ENCODE measurements at regions not wholly inside any gene's neighbourhood (a gene's known extent, or its start where the extent isn't known, plus 50 kb on each side); places are given as distances from the start of the nearest gene placed in this dataset.
A peak's percentile ranks its signal among the peaks of the same experiment; 100 is the strongest.

GRCh38 chr6:146892283-146892612, 293.5 kb downstream of the ADGB start:
- H4K20me1 ChIP-seq (ENCODE audit: insufficient read depth, low read length), result no peaks in the 10 kb centered on the region
- intact Hi-C loops (cut with micrococcal nuclease), result no loop called here
- H2AFZ ChIP-seq (ENCODE audit: insufficient read depth, low read depth, low read length, poor library complexity, severe bottlenecking), result no peak overlapping the region
- no peaks in the 10 kb centered on the region for H3K27me3 ChIP-seq (ENCODE audit: control insufficient read depth in 2 of 2, insufficient read depth in 2 of 2, low read length in 2 of 2)
- H3K36me3 ChIP-seq (replicated peaks in 1 of 2; ENCODE audit: control insufficient read depth in 1 of 2, insufficient read depth in 2 of 2, low read length in 2 of 2), result no peaks in the 10 kb centered on the region
- peak overlapping the region in 1 of 3 experiments; percentile 8 for H3K4me3 ChIP-seq (replicated peaks in 1 of 3; ENCODE audit: low read depth in 2 of 3, low read length in 3 of 3)
- H3K4me1 ChIP-seq (ENCODE audit: control insufficient read depth in 1 of 2, insufficient read depth in 2 of 2, low read length in 2 of 2), result peaks cover 24 to 40% of the 10 kb centered on the region in 2 donors
- no peaks in the 10 kb centered on the region for H3K79me2 ChIP-seq (ENCODE audit: insufficient read depth, low read length)
- H3K9ac ChIP-seq (ENCODE audit: insufficient read depth, low read length, poor library complexity, severe bottlenecking), result no peak overlapping the region
- H3K27ac ChIP-seq (ENCODE audit: low read depth in 1 of 2, low read length in 2 of 2), result peak overlapping the region; percentile 10 to 77
- Mint-ChIP-seq H3K4me1 (peaks cover 36% of the 10 kb centered on the region), H3K9me3 (peaks cover 0 to 4% (median 0%) of the 10 kb centered on the region in 7 donors), H3K4me3 (no peak overlapping the region), H3K36me3 (peaks cover 3 to 8% of the 10 kb centered on the region in 2 donors), H3K27ac (peak overlapping the region; percentile 79 to 94 (median 91)), H3K27me3 (ENCODE audit: low read depth in 3 of 3) (peaks cover 0 to 2% (median 0%) of the 10 kb centered on the region in 3 donors)
- DNase-seq, result no peak
- WGBS (ENCODE audit: insufficient coverage), result no CpG with 5 or more reads among the region's 1 CpG
- no peak for TF ChIP-seq CTCF (IDR thresholded peaks at IDR 0.05)
- no peaks in the 10 kb centered on the region for H3K9me3 ChIP-seq (replicated peaks in 1 of 2; ENCODE audit: control insufficient read depth in 1 of 2, insufficient read depth in 1 of 2, low read length in 2 of 2)
- peak overlapping the region; percentile 45 for H3K4me2 ChIP-seq (replicated peaks; ENCODE audit: extremely low read depth, low read length, poor library complexity, severe bottlenecking)

GRCh38 chr6:146892613-146893401, 294.0 kb downstream of the ADGB start:
- DNase-seq, result peak; percentile 82 to 96 (median 93)
- Histone ChIP-seq H3K4me2 (replicated peaks; ENCODE audit: extremely low read depth, low read length, poor library complexity, severe bottlenecking) (peak overlapping the region; percentile 45), H3K9me3 (replicated peaks in 1 of 2; ENCODE audit: control insufficient read depth in 1 of 2, insufficient read depth in 1 of 2, low read length in 2 of 2) (no peaks in the 10 kb centered on the region), H3K4me3 (replicated peaks in 1 of 3; ENCODE audit: low read depth in 2 of 3, low read length in 3 of 3) (peak overlapping the region in 1 of 3 experiments; percentile 8), H3K79me2 (ENCODE audit: insufficient read depth, low read length) (no peaks in the 10 kb centered on the region), H3K4me1 (ENCODE audit: control insufficient read depth in 1 of 2, insufficient read depth in 2 of 2, low read length in 2 of 2) (peaks cover 18 to 34% of the 10 kb centered on the region in 2 donors), H4K20me1 (ENCODE audit: insufficient read depth, low read length) (no peaks in the 10 kb centered on the region), H2AFZ (ENCODE audit: insufficient read depth, low read depth, low read length, poor library complexity, severe bottlenecking) (no peak overlapping the region), H3K27me3 (ENCODE audit: control insufficient read depth in 2 of 2, insufficient read depth in 2 of 2, low read length in 2 of 2) (no peaks in the 10 kb centered on the region), H3K27ac (ENCODE audit: low read depth in 1 of 2, low read length in 2 of 2) (peak overlapping the region; percentile 34 to 77), H3K36me3 (replicated peaks in 1 of 2; ENCODE audit: control insufficient read depth in 1 of 2, insufficient read depth in 2 of 2, low read length in 2 of 2) (no peaks in the 10 kb centered on the region), H3K9ac (ENCODE audit: insufficient read depth, low read length, poor library complexity, severe bottlenecking) (no peak overlapping the region)
- H3K9me3 Mint-ChIP-seq, result peaks cover 0 to 4% (median 0%) of the 10 kb centered on the region in 7 donors
- peak overlapping the region; percentile 79 to 94 (median 91) for H3K27ac Mint-ChIP-seq
- peaks cover 31% of the 10 kb centered on the region for H3K4me1 Mint-ChIP-seq
- peaks cover 3 to 8% of the 10 kb centered on the region in 2 donors for H3K36me3 Mint-ChIP-seq
- WGBS (ENCODE audit: insufficient coverage), result no CpG with 5 or more reads among the region's 2 CpGs
- intact Hi-C loops (cut with micrococcal nuclease), result no loop called here
- no peak overlapping the region for H3K4me3 Mint-ChIP-seq
- peaks cover 0 to 2% (median 0%) of the 10 kb centered on the region in 3 donors for H3K27me3 Mint-ChIP-seq (ENCODE audit: low read depth in 3 of 3)
- TF ChIP-seq CTCF (IDR thresholded peaks at IDR 0.05), result no peak
